Stimulated activated CD4-positive, alpha-beta T cell treated with anti-CD3 and anti-CD28 coated beads, Interleukin-4, amount 100 ng/mL, for 1 hour (primary cell): ENCODE measurements at regions not wholly inside any gene's neighbourhood (a gene's known extent, or its start where the extent isn't known, plus 50 kb on each side); places are given as distances from the start of the nearest gene placed in this dataset.
"Not testable (repeated sequence)": the region's sequence is repeated elsewhere in the genome, so short reads cannot be mapped to it uniquely, and the experiment has no call there.

Experiments
- DNase-seq: peaks from one replicate; pipeline ENCODE4 v3.0.0-alpha.2; 2020

- no peak for DNase-seq
Measured at GRCh38 chr2:103169861-103170260, 408.0 kb downstream of the TMEM182 start.

- DNase-seq, result no peak
Measured at GRCh38 chr2:103172821-103173220, 411.0 kb downstream of the TMEM182 start.

DNA sequence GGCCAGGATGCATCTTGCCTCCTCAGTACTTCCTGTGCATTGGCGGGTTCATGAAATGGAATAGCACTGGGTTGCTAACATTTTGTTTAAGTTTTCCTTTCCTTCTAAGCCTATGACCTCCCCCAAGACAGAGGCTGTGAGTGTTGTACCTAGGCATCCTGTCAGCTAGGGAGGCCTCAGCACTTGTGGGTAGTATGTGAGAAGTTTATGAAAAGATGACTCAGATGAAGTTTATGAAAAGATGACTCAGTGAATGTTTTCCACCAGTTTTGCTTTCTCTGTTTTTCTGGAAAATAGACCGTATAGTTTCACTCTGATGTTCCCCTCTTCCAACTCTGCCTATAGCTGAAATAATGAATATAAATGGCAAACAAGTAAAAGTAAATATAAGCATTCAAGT, 412.9 kb downstream of the TMEM182 start:
- no peak for DNase-seq

- no peak for DNase-seq
Measured at GRCh38 chr2:103176294-103176915, 414.6 kb downstream of the TMEM182 start.

DNA sequence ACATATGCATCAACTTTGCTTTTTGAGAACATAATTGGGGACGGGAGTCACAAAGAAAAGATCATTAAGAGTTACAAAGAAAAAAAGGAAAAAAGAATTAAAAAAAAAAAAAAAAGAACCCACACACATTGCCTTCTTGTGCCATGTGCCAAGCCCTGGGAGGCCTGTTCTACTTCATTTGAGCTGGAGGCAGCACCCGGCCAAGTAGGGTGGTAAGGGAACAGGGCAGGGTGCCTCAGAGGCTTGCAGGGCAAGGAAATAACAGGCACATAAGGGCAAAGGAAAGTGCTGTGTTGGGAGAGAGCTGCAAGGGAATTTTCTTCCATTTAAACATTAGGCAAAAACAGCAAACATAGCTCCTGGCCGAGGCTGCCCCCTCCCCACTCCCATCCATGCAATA, 418.0 kb downstream of the TMEM182 start:
- DNase-seq, result no peak

GRCh38 chr2:103183061-103183460, 421.2 kb downstream of the TMEM182 start:
- DNase-seq, result no peak

DNA sequence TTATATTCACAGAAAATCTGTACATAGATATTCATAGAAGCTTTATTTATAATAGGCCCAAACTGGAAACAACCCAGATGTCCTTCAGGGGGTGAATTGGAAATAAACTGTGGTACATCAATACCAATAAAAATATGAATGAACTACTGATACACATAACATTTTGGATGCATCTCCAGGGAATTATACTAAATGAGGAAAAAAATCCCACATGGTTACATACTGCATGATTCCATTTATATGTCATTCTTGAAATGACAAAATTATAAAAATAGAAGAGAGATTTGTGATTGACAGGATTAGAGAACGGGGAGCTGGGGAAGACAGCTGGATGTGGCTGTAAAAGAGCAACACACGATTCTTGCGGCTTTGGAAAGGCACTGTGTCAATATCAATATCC, 435.0 kb downstream of the TMEM182 start:
- DNase-seq, result no peak

DNA sequence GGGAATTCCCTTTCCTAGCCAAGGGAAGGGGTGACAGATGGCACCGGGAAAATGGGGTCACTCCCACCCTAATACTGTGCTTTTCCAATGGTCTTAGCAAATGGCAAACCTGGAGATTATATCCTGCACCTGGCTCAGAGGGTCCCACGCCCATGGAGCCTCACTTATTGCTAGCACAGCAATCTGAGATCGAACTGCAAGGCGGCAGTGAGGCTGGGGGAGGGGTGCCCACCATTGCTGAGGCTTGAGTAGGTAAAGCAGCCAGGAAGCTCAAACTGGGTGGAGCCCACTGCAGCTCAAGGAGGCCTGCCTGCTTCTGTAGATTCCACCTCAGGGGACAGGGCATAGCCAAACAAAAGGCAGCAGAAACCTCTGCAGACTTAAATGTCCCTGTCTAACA, 438.9 kb downstream of the TMEM182 start:
- not testable (repeated sequence) for DNase-seq

GRCh38 chr2:103208916-103209315, 447.1 kb downstream of the TMEM182 start:
- no peak for DNase-seq

- DNase-seq, result no peak
Measured at GRCh38 chr2:103213028-103213542, 451.3 kb downstream of the TMEM182 start.

GRCh38 chr2:103218516-103218915, 456.7 kb downstream of the TMEM182 start:
- no peak for DNase-seq

- no peak for DNase-seq
Measured at GRCh38 chr2:103219398-103219797, 457.6 kb downstream of the TMEM182 start.

- no peak for DNase-seq
Measured at GRCh38 chr2:103222969-103223368, 461.1 kb downstream of the TMEM182 start.

- DNase-seq, result no peak
Measured at GRCh38 chr2:103230796-103231195, 469.0 kb downstream of the TMEM182 start.

DNA sequence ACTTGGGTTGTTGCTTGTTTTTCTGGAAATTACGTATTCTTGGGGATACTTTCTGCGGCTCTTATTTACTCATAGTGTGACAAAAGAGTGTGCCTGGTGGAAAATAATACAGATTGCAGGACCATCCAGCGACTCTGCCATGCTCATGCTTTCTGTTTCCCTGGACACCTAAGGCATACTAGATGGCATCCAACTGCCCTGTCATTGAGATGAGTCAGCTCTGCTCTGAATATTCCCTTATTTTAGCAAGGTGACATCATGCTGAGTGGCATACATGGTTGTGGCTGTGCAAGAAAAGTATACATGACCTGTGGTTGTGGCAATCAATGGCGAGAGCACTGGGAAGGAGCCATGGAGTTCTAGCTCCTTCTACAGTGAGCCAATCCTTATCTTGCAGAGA, 471.0 kb downstream of the TMEM182 start:
- DNase-seq, result no peak

- no peak for DNase-seq
Measured at GRCh38 chr2:103233691-103234090, 471.9 kb downstream of the TMEM182 start.

- no peak for DNase-seq
Measured at GRCh38 chr2:103235283-103235682, 473.5 kb downstream of the TMEM182 start.

DNA sequence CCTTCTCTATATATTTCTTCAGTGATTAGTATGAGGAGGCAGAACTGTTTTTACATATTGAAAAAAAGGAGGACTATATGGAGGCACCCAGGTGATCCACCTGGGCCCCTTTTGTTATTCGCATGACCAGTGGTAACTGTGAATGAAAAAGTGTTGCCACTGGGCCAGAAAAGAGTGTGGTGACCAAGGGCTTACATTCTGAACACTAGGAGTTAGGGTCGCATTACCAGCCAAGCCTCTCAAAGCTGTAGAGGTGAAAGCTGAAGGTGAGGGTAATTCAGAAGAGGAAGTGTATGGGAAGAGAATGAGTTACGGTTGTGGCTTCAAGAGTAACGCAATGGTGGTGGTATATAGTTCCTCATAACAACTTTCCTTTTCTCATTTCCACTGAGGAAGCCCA, 487.6 kb downstream of the TMEM182 start:
- no peak for DNase-seq

DNA sequence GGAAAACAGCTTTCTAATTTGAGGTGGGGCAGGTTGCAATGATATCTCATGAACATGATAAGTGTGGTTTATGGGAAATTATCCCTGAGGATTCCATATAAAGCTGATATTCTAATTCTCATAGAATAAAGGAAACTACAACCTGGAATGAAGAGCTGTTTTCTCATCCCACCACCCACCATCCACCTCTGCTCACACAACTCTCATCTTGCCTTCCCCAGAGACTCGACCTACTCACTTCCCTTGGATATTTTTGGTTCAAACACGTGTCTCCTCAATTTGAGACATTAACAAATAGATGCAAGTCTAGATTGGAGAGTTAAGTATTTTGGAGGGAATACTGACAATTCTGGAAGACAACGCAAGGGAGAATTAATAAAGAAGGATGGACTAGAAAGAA, 490.9 kb downstream of the TMEM182 start:
- DNase-seq, result no peak

DNA sequence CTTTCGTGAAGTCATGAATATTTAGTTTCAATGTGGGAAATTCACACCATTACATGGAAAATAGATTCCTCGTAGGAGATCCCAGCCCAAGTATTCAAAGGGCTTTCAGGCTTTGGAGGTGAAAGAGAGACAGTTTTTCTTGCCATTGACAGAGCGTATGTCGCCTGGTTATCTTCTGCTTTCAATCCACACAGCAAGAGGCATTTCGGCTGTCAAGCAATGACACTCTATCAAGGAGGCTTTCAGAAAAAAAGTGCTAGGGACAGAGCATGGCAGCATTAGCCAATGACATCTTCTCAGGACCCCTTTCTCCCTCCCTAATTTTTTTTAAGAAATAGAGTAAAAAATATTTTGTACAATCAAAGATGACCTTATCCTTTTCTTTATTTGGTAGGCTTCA, 492.8 kb downstream of the TMEM182 start:
- no peak for DNase-seq

GRCh38 chr2:103264058-103264768, 502.4 kb downstream of the TMEM182 start:
- DNase-seq, result no peak

DNA sequence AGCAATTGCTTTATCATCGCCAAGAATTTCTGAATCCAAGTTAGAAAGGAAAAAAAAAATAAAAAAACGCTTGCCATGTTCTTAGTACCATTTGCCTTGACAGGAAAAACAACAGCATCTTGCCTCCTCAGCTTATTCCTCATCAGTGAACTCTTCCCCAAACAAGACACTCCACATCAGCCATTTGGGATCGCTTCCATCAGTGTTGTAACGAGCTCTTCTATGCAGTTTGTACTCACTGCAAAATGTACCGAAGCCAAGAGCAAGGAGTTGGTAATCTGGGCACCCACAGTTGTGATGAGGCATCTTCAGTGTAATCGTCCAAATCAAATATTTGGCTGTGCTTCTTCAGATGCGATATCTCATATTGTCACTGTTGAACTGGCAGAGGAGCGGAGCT, 503.7 kb downstream of the TMEM182 start:
- no peak for DNase-seq

GRCh38 chr2:103268841-103269498, 507.1 kb downstream of the TMEM182 start:
- no peak for DNase-seq

DNA sequence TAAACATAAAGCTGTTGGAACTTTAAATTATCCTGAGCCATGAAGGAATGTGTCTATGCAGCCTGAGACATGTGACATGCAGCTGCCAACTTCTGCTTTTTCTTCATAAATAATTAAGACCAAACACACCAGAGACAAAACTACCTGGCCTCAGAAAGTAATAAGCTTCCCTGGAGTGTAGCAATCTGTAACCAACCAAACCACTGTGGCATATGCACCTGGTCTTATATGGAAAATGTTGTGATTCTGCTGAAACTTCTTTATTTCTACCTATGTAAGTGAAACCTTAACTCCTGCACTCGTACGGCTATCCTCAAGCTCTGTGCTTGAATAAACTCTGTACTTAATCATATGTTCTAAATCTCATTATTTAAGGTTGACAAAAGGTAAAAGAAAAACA, 515.0 kb downstream of the TMEM182 start:
- DNase-seq, result no peak
